Glomerular visceral epithelial cell (primary cell): ENCODE measurements at regions not wholly inside any gene's neighbourhood (a gene's known extent, or its start where the extent isn't known, plus 50 kb on each side); places are given as distances from the start of the nearest gene placed in this dataset.
"Not testable (repeated sequence)": the region's sequence is repeated elsewhere in the genome, so short reads cannot be mapped to it uniquely, and the experiment has no call there.

ENCODE experiments used
- DNase-seq: peaks from one replicate; pipeline ENCODE4 v3.0.0-alpha.2; 2016; ENCODE audit errors: extremely low spot score

DNA sequence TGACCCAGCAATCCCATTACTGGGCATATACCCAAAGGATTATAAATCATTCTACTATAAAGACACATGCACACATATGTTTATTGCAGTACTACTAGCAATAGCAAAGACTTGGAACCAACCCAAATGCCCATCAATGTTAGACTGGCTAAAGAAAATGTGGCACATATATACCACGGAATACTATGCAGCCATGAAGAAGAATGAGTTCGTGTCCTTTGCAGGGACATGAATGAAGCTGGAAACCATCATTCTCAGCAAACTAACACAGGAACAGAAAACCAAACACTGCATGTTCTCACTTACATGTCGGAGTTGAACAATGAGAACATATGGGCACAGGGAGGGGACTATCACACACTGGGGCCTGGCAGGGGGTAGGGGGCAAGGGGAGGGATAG lies 183.0 kb downstream of the HACE1 start:
- DNase-seq, result not testable (repeated sequence)

DNA sequence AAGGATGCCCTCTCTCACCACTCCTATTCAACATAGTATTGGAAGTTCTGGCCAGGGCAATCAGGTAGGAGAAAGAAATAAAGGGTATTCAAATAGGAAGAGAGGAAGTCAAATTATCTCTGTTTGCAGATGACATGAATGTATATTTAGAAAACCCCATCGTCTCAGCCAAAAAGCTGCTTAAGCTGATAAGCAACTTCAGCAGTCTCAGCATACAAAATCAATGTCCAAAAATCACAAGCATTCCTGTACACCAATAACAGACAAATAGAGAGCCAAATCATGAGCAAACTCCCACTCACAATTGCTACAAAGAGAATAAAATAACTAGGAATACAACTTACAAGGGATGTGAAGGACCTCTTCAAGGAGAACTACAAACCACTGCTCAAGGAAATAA lies 184.6 kb downstream of the HACE1 start:
- DNase-seq, result not testable (repeated sequence)

DNA sequence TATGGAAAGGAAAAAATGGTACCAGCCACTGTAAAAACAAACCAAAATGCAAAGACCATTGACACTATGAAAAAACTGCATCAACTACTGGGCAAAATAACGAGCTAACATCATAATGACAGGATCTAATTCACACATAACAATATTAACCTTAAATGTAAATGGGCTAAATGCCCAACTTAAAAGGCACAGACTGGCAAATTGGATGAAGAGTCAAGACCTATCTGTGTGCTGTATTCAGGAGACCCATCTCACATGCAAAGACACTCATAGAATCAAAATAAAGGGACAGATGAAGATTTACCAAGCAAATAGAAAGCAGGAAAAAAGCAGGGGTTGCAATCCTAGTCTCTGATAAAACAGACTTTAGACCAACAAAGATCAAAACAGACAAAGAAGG lies 186.6 kb downstream of the HACE1 start:
- not testable (repeated sequence) for DNase-seq

DNA sequence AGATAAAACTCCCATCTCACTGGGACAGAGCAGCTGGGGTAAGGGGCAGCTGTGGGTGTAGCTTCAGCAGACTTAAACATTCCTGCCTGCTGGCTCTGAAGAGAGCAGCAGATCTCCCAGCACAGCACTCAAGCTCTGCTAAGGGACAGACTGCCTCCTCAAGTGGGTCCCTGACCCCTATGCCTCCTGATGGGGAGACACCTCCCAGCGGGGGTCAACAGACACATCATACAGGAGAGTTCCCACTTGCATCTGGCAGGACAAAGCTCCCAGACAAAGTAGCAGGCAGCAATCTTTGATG lies 188.2 kb downstream of the HACE1 start:
- not testable (repeated sequence) for DNase-seq

DNA sequence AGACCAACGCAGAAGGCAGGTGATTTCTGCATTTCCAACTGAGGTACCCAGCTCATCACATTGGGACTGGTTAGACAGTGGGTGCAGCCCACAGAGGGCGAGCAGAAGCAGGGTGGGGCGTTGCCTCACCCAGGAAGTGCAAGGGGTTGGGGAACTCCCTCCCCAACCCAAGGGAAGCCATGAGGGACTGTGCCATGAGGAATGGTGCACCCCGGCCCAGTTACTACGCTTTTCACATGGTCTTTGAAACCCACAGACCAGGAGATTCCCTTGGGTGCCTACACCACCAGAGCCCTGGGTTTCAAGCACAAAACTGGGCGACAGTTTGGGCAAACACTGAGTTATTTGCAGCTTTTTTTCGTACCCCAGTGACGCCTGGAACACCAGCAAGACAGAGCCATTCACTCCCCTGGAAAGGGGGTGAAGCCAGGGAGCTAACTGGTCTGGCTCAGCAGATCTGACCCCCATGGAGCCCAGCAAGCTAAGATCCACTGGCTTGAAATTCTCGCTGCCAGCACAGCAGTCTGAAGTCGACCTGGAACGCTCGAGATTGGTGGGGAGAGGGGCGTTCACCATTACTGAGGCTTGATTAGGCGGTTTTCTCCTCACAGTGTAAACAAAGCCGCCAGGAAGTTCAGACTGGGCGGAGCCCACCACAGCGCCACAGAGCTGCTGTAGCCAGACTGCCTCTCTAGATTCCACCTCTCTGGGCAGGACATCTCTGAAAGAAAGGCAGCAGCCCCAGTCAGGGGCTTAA lies 188.7 kb downstream of the HACE1 start:
- DNase-seq, result not testable (repeated sequence)

DNA sequence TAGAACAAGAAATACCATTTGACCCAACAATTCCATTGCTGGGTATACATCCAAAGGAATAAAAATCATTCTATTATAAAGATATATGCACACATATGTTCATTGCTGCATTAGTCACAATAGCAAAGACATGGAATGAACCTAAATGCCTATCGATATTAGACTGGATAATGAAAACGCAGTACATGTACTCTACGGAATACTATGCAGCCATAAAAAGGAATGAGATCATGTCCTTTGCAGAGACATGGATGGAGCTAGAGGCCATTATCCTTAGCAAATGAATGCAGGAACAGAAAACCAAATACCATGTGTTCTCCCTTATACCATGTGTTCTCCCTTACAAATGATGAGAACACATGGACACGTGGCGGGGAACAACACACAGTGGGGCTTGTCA lies 190.2 kb downstream of the HACE1 start:
- no peak for DNase-seq

DNA sequence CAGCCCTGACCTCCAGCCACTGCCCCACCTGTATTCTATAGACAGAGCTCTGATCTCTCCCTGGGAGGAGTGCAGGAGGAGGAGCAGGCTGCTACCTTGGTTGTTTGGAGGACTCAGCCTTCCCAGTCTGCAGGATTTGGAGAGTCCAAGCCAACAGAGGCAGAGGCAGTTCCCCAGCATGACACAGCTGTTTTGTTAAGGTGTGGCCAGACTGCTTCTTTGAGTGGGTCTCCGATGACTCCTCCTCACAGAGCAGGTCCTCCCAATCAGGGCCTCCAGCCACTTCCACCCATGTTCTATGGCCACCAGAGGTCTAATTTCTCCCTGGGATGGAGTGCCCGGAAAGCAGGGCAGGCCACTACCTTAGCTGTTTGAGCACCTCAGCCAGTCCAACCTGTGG lies 203.5 kb downstream of the HACE1 start:
- DNase-seq, result no peak

DNA sequence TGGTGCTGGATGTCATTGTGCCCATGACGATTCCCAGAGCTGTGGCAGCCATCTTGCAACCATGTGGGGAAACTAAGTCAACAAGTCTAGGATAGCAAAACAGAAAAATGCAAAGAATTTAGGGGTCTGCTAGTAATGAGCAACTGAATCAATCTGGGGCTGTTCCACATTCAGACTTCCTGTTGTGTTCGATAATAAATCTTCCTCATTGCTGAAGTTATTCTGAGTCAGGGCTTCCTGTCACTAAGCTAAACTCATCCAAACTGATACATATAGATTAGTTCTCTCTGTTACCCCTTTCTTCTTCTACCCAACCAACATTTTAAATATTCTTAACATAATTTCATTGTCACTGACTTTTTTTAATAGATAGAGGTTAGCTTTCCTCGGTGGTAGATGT lies 205.9 kb downstream of the HACE1 start:
- no peak for DNase-seq

DNA sequence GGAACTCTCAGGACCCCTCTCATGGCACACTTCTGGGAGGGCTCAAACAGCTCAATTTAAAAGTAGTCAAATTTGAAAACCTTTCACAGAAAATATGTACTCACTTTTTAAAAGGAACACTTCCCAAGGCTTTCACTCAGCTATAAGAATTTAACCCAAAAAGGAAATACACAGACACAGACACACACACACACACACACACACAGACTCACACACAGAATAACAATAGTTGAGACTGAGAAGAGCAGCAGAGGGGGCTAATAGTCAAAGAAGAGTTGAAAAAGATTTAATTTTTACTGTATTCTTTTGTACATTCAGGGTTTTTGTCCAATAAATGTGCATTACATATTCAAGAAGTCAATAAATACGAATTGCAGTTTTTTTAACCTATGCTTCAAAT lies 211.4 kb downstream of the HACE1 start:
- no peak for DNase-seq

DNA sequence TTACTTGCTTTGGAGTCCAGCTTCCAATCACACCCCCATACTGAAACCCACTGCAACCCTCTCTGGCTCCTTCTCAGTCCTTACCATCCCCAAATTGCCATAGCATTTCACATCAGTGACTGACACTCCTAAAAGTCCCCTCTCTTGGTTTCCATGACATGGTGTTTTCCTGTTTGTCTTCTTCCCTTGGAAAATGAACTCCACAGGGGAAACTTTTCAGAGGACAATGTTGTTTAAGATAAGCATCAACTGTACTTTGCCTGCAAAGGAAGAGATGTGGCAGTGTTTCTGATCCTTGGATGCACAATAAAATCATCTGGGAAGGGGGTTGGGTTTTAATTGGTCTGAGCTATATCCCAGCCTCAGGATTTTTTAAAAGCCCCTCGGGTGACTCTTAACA lies 214.9 kb downstream of the HACE1 start:
- DNase-seq, result no peak

DNA sequence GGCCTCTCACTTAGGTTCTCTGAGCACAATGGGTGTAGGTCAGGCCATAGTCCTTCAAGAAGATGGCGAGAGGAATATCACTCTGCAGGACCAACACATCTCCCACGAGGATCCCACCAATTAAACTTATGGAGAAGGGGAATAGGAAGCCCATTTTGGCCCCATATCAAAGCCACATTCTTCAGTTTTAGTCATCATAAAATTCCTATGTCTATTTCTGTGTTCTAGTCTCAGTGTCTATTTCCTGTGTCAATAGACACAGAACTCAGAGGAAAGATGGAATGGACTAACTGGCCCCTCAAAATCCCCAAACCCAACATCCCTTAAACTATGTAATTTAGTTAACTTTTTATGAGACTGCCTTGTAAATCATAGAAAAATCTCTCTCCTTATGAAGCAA lies 216.8 kb downstream of the HACE1 start:
- DNase-seq, result no peak

DNA sequence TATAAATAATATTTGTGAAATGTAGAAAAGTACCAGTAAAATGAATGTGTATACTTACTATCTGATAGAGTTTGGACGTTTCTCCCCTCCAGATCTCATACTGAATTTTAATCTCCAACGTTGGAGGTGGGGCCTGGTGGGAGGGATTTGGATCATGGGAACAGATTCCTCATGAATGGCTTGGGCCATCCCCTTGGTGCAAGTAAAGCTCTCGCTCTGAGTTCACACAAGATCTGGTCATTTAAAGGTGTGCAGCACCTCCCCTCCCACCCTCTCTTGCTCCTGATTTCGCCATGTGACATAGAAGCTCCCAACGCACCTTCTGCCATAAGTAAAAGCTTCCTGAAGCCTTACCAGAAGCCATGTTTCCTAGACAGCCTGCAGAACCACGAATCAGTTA lies 219.0 kb downstream of the HACE1 start:
- no peak for DNase-seq

DNA sequence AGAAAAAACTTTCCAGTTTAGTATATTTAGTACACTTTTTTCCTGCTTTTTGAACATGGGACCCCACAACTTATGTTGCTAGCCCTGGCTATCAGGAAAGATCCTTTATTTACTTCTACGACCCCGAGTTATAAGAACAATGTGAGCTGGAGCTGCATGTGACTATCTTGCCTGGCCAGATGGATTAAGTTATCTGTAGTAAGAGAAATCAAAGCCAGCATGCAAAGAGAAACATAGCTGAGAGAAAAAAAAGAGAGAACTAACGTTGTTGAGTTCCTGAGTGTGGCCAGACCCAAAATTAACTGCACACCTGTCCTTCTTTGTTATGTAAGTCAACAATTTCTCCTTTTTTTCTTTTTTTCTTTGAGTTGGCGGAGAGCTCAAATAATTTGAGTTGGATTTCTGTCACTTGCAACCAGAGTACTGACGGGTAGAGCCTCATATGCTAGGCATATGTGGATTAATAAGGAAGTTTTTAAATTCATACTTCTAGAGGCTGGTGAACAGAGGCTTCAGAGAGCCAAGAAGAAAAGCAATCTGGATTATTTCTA lies 219.5 kb downstream of the HACE1 start:
- no peak for DNase-seq

DNA sequence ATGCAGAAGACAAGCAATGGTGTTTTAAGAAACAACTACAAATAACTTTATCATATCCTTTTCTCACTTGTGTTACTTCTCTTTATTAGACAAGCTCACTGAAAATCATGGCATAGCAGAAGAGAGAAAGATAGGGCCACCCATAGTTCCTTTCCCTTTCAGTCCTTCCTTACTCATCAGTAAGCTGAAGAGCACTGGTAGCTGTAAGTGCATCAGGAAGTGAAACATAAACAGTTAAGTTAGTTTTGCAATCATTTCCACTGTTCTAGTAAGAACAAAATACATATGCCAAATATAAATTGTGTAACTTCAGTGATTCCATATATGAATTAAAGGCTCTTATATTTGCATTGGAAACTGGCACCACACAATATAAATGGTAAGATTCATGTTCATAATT lies 220.1 kb downstream of the HACE1 start:
- no peak for DNase-seq

DNA sequence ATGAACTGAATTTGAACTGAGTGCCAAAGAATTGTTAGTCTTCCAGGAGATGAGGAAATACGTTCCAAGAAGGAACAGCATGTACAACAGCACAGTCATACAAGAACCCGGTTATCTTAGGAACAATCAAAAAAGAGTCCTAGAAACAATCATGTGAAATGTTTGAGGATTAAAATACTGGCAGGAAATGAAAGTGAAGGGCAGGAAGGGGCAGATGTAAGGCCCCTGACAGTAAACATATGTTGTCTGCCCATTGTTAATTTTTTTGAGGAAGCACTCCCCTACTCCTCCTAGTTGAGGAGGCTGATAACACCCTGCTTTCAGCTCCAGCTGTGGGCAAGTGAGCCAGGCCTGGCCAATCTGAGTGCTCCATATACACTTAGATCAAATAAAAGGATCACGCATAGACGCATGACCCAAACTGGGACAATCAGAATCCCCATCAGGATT lies 220.9 kb downstream of the HACE1 start:
- DNase-seq, result no peak

DNA sequence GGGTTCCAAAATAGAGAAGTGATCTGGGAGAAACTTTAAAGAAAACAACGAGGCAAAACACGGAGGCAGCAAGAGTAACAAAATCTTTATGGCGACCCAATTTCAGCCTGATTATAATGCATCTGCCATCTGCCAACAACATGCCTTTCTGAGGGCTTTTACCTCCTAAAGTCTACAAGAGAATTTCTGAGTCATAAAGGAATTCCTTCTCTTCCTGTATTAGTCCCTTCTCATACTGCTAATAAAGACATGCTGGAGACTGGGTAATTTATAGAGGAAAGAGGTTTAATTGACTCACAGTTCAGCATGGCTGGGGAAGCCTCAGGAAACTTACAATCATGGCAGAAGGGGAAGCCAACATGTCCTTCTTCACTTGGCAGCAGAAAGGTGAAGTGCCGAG lies 226.6 kb downstream of the HACE1 start:
- no peak for DNase-seq

DNA sequence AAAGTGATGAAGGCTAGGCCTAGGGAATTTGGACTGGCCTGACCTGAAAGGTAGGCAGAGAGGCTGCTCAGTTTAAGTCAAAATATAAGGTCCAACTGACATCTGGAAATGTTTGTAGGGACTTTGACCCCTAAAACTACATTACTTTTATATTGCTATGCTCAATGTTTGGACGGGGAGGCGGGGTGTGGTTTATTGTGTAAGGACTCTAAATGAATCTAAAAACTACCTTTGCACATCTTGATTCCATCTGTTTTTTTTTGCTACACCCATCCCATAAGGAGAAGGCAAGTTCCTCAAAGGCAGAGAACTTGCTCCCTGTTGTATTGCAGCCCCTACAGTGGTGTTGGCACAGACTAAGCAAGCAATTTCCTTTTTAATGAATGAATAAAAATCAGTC lies 227.1 kb downstream of the HACE1 start:
- no peak for DNase-seq

DNA sequence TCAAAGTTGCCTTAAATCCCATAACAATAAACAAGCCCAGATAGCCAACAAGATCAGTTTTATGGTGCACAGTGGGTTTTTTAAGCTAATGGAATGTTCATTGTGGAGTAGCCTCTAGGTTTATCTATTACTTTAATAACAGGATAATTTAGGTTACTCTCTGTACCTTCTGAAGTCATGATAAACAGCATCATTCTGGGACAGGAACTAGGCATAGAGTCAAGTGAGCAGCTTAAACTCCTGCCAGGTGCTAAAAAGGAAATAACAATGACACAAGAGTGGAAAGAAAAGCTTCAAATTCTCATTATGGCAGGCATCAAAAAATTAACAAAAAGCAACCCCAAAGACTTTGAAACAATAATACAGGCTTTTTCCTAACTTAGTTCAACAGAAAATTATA lies 228.8 kb downstream of the HACE1 start:
- no peak for DNase-seq

DNA sequence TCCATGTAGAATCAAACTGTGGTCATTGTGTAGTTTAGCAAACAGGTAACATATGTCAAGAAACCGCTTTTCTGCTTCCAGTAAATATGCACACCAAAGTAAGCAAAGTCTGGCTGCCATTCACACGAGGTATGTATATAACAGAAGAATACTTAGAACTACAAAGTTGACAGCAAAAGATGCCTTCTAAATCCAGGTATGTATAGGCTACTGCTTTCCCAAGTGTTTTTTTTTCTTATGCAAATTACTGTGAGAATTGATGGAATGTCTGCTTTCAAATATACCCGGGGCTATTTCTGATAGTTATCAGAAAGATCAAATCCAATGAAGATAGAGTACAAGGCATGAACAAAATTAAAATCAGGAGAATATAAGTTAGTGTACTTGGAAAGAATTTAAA lies 229.2 kb downstream of the HACE1 start:
- DNase-seq, result no peak

DNA sequence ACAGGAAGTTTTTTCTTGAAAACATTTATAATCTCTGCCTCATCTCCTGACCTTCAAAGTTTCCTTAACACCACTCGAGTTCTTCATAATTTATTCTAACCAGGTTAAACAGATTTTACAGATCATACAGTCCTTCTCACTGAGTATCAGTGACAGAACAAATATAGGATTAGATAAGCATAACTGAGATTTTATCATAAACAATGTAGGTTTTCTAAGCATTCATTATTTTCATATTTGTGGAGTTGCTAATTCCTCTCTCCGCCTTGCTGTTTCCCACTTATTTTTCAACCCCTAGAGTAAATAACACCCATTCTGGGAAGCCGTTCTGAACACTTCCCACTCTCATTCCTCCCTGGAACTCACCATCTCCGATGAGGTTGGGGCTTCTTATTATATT lies 229.9 kb downstream of the HACE1 start:
- DNase-seq, result no peak

DNA sequence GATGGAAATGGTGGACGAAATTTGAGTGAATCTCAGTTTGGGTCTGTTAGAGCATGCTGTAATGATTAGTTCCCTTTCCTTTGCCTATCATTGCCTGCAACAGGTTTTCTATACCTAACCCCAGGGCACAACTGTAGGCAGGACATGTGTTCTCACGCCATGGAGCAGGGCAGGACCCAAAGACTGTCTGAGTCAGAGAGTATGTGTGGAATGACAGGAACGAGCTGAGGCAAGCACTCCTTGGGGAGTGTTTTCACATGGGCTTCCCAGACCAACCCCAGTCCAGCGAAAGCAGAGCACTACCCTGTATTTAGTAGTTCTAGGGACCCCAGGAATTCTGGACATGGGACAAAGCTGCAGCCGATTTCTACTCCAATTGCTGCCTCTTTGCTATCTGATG lies 234.2 kb downstream of the HACE1 start:
- DNase-seq, result peak; percentile 61

DNA sequence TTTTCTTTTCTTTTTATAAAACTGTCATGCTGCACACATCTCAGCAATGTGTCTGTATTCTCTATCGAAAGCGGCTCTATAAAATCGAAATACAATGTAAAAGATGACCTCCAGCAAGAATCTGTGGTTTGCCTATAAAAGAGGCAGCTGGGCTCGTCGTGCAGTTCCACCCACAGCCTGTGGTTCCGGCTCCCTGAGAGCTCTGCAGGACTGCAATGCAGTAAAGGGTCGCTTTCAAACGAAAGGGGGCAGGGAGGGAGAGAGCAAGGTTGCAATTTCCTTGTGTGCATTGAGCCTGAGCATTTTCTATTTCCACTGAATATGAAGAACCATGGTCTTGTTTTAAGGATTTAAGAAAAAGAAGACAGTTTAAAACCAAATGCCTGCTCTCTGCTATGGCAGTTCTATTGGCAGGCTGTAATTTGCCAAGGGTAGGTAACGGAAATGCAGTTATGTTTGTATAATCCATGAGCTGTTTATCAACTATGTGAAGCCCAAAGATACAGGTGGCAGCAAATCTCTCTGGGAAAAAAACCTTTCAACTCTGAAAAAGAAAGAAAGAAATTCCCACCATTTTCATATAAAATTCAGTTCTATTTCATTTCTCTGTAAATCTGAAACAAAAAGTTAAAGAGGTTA lies 236.5 kb downstream of the HACE1 start:
- DNase-seq, result peak; percentile 13

DNA sequence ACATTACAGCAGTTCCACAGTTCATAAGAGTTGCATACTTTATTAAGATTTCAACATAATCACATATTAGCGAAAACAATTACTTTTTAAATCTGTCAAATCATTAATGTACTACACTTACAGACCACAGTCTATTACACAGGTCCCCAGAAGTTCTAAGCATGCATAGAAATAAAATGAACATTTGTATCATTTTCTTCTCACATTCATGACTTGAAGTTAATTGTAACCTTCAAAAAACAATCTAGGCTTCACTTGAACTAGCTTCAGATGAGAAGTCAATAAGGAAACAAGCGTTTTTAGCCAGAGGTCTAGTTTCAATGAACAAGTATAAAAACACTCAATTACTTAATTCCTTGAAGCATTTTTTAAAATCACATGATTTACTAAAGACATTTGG lies 238.3 kb downstream of the HACE1 start:
- no peak for DNase-seq

DNA sequence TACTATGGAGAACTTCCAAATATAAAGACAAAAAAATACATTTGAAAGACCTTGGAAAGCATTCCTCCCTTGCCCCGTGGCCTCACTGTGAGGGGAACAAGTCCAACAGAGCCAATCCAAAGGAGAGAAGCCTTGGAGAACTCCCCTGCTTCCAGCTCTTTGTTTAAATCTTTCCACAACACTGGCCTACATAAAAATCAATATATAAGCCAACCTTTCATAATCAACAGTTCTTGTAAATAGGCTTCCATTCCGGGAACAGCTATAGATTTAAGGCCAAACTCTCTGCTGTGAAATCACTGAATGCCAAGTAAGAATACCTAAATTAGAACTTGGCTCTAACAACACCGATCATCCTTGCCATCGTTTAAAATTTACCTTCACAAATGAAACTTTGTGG lies 242.1 kb downstream of the HACE1 start:
- no peak for DNase-seq
